DND-41 (cell line): ENCODE measurements at regions not wholly inside any gene's neighbourhood (a gene's known extent, or its start where the extent isn't known, plus 50 kb on each side); places are given as distances from the start of the nearest gene placed in this dataset.

Experiments
- EZH2 ChIP-seq: IDR thresholded peaks from 3 replicates; pipeline ENCODE4 v1.6.1; 2012; ENCODE audit warnings: borderline replicate concordance, low read depth, mild to moderate bottlenecking, moderate library complexity, low read length, inconsistent platforms; ENCODE audit not compliant: severe bottlenecking
- TF ChIP-seq, protein P1 (sequence below): IDR thresholded peaks from 2 replicates; pipeline ENCODE4 v1.5.1; 2012; ENCODE audit warnings: borderline replicate concordance, low read length, moderate library complexity, mild to moderate bottlenecking; ENCODE audit not compliant: poor library complexity, severe bottlenecking; ENCODE audit errors: extremely low read depth

DNA sequence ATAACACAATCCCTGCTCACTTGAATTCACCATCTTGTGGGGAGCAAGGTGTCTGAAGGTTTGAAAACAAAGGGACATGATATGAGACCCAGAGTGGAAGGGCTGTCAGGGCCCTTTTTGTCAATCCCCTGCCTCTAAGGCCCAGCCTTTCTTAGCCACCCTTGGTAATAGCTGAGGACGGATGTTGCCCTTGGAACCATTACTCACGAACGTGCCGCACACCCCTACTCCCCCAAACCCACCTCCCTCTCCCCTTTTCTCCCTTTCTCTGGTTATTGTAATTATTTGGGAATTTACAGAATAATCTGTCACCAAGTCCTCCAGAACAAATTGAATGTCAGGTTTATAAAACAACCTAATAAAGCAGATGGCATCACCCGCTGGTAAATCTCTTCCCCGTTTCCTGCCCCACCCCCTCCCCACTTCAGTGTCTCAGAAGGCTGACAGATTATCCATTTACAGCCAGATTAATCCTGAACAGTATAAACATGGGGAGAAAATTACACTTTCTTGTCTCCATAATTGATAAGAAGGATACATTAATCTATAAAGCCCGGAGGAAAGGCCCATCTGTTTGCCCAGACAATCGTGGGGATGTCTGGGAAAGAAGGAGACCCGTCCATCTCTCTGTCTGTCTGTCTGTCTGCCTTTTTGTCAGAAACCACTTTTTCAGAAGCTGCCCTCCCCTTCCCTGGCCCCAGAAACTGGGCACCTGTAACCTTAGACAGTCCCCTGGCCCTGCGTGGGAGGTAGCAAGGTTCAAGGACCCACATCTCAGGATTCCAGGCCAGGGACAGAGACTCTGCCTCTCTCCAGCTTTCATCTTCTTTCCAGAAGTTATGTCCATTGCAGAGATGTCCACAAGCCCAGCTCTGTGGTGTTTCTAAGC lies 60.6 kb upstream of the CD34 start:
- TF ChIP-seq, protein P1, sequence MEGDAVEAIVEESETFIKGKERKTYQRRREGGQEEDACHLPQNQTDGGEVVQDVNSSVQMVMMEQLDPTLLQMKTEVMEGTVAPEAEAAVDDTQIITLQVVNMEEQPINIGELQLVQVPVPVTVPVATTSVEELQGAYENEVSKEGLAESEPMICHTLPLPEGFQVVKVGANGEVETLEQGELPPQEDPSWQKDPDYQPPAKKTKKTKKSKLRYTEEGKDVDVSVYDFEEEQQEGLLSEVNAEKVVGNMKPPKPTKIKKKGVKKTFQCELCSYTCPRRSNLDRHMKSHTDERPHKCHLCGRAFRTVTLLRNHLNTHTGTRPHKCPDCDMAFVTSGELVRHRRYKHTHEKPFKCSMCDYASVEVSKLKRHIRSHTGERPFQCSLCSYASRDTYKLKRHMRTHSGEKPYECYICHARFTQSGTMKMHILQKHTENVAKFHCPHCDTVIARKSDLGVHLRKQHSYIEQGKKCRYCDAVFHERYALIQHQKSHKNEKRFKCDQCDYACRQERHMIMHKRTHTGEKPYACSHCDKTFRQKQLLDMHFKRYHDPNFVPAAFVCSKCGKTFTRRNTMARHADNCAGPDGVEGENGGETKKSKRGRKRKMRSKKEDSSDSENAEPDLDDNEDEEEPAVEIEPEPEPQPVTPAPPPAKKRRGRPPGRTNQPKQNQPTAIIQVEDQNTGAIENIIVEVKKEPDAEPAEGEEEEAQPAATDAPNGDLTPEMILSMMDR, result no peak
- TF ChIP-seq EZH2, result no peak
